GM18867 (cell line): ENCODE measurements at regions not wholly inside any gene's neighbourhood (a gene's known extent, or its start where the extent isn't known, plus 50 kb on each side); places are given as distances from the start of the nearest gene placed in this dataset.
"Not testable (repeated sequence)": the region's sequence is repeated elsewhere in the genome, so short reads cannot be mapped to it uniquely, and the experiment has no call there.

Source experiments
- ATAC-seq: cut with Tn5 transposase; IDR thresholded peaks from one replicate; pipeline ENCODE4 v1.9.1; 2021; ENCODE audit warnings: mild to moderate bottlenecking, moderate library complexity; ENCODE audit not compliant: unreplicated experiment

DNA sequence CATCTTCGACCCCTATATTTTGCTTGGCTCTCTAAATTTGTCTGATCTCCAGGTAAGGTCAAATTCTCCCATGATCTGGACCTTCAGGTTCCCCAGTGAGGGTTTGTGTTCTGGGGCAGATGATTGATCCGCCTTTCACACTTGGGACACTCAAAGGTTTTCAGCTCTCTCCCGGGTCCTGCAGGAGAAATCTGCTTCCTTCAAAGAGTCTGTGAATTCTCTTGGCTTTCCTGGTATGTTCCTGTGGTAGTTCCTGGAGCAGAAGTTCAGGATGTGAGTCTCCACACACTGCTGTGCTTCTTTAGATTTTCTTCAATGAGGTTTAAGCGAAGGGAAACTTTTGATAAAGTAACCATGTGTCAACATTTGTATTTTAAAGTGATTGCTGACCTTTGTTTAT is 318.0 kb downstream of the TAF11L14 start:
- no peak for ATAC-seq

DNA sequence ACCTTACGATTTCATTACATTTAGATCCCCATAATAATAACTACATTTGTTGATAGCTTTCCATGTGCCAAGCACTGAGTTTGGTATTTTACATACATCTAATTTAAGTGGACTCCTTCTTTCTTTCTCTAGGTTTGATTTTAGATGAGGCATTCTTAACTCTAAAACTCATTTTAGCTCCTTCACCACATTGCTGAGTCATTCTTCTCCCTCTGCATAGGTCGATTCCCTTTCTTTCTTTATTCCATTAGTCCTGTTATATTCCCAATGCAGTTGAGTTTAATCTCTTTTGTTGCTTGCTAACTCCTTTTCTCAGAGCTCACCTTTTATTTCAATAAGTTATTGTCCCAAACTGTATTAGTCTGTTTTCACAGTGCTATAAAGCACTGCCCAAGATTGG is 329.8 kb downstream of the TAF11L14 start:
- ATAC-seq = no peak

DNA sequence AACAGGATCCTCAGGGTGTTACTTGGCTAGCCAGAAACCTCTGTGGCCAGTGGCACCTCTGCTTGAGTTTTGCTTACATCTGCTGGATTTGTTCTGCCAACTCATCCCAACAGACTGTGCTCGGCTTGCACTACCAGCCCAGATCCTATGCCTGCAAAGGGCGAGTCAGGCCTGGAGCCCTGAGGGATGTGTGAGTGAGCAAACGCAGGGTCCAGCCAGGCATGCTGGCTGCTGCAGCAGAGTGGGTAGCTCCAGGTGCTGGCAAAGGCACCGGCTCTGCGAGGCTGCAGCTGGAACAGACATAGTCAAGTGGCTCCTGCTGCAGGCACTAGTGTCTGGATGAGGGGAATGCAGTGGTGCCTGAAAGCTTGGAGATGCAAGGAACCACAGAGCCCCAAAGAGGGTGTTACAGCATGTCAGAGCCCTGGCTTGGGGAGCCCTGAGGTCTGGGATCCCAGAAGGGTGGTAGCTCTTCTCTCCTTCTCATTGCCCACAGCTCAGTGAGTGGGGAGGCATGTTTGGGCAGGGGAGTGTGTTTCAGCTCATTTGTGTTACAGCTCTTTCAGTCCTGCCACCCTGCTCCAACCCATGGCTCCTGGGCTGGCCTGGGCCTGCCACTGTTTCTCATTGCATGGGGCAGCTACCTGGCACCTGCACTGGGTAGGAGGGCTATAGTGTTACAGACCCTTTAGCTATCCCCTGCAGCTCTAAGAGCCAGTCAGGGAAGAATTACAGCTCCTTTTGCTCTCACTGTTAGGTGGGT is 332.6 kb downstream of the TAF11L14 start:
- no peak for ATAC-seq

DNA sequence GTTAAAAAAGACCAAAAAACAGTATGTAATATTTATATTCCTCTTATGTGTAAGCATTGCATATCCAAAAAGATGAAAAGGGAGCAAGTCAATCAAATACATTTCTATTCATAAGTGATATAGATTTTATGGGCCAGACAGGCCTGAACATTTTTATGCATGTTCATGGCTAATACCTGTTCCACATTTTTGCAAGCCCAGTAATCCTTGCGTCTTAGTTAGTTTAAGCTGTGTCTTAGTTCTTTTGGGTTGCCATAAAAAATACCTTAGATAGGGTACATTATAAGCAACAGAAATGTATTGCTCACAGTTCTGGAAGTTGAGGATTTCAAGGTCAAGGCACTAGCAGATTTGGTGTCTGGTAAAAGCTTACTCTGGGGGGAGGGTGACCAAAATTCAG is 342.1 kb downstream of the TAF11L14 start:
- no peak for ATAC-seq

DNA sequence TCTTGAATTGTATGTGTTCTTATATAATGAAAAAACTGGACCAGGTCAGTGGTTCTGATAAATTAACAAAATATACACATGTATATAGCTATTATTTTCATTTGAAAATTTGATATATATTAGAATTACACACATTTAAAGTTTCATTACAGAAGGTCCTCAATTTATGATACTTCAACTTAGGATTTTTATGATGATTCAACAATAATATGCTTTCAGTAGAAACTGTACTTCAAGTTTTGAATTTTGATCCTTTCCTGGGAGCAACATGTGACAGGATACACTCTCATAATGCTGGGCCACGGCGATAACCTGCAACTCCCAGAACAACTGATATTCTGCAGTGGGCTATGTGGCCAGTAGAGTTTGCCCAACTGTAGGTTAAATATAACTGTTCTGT is 344.7 kb downstream of the TAF11L14 start:
- no peak for ATAC-seq

DNA sequence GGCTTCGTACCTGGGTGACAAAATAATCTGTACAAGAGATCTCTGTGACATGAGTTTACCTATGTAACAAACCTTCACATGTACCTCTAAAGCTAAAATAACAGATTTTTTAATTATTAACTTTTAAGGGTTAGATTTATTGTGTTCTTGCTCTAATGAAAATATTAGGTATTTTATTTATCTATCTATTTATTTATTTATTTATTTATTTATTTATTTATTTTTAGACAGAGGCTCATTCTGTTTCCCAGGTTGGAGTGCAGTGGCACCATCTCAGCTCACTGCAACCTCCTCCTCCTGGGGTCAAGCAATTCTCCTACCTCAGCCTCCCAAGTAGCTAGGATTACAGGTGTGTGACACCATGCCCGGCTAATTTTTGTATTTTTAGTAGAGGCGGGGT is 348.4 kb downstream of the TAF11L14 start:
- ATAC-seq = not testable (repeated sequence)

DNA sequence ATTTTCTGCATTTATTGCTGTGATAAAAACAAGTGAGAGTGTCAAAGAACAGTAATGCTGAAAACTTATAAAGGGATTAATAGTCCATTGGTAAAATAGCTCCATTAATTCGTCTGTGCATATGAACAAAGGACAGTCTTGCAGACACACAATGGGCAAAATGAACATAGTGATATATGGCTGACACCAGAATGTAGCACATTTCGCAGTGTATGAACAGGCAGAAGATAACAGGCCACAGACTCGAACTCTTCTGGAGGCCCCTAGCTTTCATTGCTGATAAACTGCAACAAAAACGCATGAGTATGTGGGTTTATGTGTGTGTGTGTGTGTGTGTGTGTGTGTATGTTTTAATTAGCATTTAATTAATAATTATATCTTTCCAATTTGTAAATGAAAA is 354.8 kb downstream of the TAF11L14 start:
- ATAC-seq = no peak

DNA sequence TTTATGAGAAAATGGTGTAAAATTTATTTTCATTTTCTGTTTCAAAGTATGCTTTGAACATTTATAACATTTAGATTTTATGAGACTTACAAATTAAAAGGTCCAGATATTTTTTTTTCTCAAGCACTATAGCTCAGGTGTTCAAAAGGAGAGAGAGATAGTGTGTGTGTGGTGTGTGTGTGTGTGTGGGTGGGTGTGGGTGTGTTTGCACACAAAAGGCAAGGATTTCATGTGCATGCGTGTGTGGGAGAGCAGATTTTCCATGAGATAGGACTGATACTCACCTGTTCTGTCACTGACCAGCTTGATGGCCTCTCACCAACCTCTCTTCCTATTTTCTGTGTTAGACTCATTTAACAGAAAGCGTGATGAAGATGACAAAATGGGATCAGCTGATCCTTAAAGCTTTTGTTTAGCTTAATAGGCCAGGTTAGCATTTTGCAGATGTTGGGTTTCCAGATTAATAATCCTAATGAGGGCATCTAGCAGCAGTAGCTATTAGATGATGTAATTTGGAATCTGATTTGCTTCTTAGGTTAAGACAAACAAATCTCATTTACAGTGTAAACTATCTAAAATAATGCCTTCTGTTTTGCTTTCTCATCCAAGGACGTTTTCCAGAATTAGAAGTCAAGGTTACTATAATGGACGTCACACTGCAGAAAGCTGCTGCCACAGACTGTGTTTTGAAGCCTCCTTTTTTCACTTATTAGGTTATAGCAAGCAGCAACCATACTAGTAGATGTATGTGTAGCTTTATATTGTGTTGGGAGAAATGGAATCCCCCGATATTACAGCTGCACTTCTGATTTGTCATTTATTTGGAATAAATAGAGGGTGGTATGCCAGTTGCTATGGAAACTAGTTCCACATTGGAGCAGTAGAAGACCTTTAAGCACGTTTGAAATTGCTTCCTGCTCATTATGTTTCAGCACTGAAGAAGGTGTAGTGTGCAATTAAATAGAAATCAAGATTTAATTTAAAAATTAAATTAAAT is 355.6 kb downstream of the TAF11L14 start:
- no peak for ATAC-seq

DNA sequence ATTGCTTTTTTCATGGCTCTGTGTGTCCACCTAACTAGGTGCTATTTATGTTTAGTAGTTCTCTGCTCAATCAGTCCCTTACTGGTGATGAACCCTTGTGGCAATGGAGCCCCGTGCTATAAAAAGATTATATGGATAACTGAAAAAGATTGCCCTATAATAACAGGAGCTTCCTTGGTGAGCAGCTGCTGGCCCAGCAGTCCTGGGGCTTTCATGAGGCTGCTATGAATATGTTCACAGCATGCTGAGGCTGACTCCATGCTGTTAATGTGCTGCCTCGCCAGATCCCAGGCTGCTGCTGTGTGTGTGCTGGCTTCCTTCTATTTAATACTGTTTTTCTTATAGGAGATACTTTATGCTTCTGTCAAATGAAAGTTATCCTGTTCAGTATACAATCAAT is 357.5 kb downstream of the TAF11L14 start:
- ATAC-seq = no peak

DNA sequence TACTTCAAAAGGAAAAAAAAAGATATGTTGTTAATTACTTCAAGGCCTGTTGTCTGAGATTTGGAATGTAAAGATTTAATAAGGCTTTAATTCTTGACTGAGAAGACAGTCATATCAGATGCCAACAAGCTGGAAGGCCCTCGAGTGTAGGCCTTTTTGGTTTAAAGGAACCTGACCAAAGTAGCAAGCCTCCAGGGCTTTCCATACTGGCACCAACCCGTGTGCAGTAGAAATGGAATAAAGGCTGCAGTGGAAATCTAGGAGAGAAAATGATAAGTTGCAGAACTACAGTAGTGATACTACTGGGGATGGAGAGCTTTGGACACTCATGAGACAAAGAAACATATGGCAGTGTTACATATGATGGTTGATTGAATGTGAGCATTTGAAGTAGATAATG is 358.0 kb downstream of the TAF11L14 start:
- ATAC-seq = no peak

DNA sequence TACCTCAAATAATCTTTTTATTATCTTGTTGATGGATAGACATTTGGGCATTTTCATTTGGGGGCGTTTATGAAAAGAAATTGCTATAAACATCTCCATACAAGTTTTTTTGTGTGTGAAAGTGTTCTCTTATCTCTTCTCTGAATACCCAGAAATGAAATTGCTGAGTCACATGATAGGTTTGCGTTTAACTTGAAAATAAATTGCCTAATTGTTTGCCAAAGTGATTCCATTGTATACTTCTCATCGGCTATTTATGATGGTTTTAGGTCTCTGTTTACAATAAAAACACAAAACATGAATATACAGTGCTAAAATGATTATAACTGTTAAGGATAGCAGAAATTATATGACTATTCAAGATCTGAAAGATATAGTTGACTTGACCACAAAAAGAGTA is 361.7 kb downstream of the TAF11L14 start:
- ATAC-seq = no peak

DNA sequence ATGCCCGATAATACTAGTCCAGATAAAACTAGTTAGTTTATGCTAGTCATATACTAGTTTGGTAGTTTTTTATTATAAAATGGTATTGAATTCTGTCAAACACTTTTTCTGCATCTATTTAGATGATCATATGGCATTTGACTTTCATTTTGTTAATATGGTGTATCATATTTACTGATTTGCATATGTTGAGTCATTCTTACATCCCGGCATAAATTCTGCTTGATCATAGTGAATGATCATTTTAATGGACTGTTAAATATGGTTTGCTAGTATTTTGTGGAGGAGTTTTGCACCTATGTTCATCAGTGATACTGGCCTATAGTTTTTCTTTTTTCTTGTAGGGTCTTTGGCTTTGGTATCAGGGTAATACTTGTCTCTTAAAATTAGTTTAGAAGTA is 365.6 kb downstream of the TAF11L14 start:
- no peak for ATAC-seq

DNA sequence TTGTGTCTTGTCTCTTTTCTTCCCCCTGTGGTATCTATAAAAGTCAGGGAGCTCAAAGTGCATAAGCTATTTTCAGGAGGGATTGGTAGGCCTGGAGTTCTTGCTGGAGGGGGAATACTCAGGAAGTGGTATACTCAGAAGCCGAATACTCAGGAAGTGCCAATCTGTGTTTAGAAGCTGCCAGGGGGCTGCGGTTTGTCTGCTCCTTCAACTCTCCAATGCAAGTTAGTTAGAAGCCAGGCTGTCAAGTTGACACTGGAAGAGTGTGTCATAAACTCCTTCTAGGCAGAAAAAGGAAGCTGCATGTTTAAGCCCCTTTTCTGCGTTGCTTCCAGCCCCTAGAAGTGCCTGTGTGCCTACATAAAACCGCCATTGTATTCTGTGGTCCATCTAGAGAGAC is 366.5 kb downstream of the TAF11L14 start:
- no peak for ATAC-seq

DNA sequence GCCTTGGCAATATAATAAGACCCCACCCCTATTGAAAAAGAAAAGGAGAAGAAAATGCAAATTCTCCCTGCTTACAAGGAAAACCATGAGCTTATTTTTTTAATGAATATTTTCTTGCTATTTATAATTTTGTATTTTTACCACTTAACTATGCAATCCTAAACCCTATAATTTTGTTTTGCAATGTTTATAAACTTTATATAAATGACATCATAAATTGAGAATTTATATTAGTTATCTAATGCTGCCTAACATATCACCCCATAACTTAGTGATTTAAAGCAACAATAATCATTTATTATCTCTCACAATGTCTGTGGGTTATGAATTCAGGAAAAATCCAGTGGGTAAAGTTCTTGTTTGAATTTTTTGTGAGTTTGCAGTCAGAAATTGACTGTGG is 369.1 kb downstream of the TAF11L14 start:
- no peak for ATAC-seq

DNA sequence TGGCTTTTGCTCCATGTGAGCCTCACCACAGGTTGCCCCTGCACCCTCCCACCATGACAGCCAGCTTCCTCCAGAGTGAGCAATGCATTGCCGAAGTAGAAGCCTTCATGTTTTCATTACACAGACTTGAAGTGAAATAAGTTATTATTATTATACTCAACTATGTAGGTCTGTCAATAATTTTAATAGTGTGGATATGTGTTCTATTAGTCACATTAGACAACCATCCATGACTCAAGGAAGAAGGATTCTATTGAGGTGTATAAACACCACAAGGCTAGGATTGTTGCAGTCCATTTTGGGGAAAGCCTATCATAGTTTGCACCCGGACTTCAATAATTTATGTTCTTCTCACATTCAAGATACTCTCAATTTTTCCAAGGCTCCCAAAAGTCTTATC is 369.5 kb downstream of the TAF11L14 start:
- ATAC-seq = no peak

DNA sequence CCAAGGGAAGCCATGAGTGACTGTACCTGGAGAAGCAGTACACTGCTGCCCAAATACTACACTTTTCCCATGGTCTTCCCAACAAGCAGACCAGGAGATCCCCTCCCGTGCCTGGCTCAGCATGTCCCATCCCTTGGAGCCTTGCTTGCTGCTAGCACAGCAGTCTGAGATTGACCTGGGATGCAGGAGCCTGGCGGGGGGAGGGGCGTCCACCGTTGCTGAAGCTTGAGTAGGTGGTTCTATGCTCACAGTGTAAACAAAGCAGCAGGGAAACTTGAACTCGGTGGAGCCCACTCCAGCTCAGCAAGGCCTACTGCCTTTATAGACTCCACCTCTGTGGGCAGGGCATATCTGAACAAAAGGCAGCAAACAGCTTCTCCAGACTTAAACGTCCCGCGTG is 372.0 kb downstream of the TAF11L14 start:
- not testable (repeated sequence) for ATAC-seq

DNA sequence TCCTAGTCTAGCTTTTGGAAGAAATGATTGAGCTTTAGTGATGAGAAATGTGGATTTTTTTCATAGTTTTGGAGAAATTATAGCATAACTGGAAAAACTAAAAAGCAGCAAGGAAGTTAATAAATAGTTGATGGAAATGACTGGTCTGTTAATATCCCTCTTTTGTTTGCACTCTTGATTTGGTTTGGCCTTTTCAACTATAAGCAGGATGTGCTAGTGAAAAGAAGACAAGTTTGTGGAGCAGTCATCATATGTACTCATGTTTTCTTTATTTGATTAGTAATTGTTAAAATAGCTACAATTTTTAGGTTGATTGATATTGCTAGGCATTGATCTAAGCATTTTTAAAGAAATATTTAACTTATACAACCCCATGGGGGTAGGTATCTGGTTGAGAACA is 374.7 kb downstream of the TAF11L14 start:
- no peak for ATAC-seq

DNA sequence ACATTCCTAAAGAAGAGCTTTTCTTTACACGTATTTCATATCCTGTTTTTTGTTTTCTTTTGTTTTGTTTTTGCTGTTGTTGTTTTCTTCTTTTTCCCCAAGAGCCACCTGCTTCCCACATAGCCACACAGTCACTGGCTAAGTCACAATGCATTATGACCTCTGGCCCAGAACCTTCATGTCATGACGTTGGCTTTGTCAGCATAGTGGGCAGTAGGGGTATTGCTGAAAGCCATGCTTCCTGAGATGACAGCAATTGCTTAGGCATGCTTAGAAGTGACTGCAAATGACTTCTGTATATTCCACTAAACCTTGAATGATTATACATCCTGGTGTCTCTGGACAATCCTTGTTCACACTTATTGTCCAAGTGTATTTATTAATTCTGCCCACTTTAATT is 375.8 kb downstream of the TAF11L14 start:
- no peak for ATAC-seq

DNA sequence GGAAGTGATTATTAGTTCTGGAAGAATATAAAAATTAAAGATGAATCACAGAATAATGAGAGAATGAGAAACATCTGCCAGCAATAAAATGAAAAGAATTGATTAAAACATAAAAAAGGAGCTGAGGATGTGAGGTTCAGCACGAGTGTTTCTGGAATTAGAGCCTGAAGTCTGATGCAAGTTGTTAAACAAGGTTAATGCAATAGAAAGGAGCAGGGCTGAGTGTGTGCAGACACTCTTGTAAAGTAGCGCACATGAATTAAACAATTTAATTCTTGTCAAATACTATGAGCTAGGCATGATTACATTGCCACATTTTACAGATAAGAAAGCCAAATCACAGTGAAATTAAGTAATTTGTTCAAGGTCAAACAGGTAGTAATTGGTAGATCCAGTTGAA is 384.2 kb downstream of the TAF11L14 start:
- no peak for ATAC-seq

DNA sequence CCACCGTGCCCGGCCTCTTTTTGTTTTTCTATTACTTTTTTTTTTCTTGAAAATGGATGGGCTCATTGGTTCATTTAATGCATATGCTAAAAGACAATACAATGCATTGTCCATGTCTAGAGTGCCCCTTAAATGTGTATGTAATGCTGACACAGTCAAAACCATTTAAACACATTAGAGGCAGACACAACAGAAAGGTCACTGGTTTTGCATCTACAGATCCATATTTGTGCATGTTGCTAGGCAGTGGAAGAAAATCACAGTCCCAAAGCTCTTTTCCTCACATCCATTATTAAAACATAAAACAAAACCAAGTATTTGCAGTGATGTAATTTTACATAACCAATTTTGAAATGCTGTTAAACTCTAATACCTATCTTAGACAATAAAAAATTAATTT is 389.0 kb downstream of the TAF11L14 start:
- no peak for ATAC-seq

DNA sequence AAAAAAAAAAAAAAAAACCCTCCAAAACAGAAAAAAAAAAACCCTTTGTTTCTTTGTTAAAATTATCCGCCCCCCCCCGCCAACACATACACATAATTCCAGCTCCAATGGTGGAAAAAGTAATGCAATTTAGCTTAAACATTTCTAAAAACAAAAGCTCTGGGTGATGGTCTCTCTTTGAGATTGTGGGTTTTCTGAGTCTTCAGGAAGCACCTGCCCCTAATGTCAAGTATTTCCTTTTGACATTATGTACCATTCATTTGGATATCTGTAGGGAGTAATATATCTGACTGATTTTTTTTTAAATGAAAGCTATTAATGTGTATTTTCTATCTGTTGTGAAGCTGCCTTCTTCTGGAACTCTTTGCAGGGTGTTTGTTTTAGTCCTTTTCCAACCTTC is 389.7 kb downstream of the TAF11L14 start:
- no peak for ATAC-seq

DNA sequence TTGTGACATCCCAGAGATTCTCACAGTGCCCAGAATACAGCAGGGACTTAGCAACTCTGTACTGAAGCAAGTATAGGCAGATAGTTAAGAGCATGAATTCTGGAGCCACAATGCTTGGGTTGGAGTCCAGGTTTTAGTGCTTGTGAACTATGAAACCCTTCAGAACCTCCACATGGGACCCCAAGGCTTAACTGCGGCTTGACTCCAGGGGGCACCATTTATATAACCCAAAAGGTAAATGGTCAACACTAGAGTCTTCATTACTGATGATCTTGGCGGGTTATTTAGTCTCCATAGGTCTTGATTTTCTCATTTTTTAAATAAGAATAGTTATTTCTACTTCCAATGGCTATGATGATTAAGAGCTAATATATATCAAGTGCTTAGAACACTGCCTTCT is 390.3 kb downstream of the TAF11L14 start:
- ATAC-seq = no peak
